DOHH2 (cell line): ENCODE measurements at regions not wholly inside any gene's neighbourhood (a gene's known extent, or its start where the extent isn't known, plus 50 kb on each side); places are given as distances from the start of the nearest gene placed in this dataset.

Experiments
- H3F3A ChIP-seq: fragments of 200-600 bp; sonication (generic), shearing (Covaris generic); 2 replicates; pipeline ENCODE4 v1.6.0; 2016; ENCODE audit warnings: antibody characterized with exemption, mild to moderate bottlenecking; ENCODE audit not compliant: control insufficient read depth, insufficient read depth
- H3K27ac ChIP-seq: fragments of 200-600 bp; sonication (generic); 2 replicates; pipeline ENCODE4 v1.5.1; 2014; ENCODE audit warnings: low read depth, mild to moderate bottlenecking, low read length, moderate library complexity
- H3K27me3 ChIP-seq: fragments of 200-600 bp; sonication (generic); 2 replicates; pipeline ENCODE4 v1.6.1; 2014; ENCODE audit warnings: mild to moderate bottlenecking, low read length, mixed read lengths; ENCODE audit not compliant: control insufficient read depth
- H3K36me3 ChIP-seq: fragments of 200-600 bp; sonication (generic); 2 replicates; pipeline ENCODE4 v1.6.1; 2014; ENCODE audit warnings: mild to moderate bottlenecking, low read length, moderate library complexity, mixed read lengths; ENCODE audit not compliant: control insufficient read depth
- H3K4me1 ChIP-seq: fragments of 200-600 bp; sonication (generic); 2 replicates; pipeline ENCODE4 v1.6.1; 2014; ENCODE audit warnings: mild to moderate bottlenecking, low read length, mixed read lengths; ENCODE audit not compliant: control insufficient read depth
- H3K4me2 ChIP-seq: fragments of 200-600 bp; sonication (generic); 2 replicates; pipeline ENCODE4 v1.6.0; 2014; ENCODE audit warnings: mild to moderate bottlenecking, low read length, moderate library complexity
- H3K4me3 ChIP-seq: fragments of 200-600 bp; sonication (generic); 2 replicates; pipeline ENCODE4 v1.5.1; 2014; ENCODE audit warnings: mild to moderate bottlenecking, low read length, mixed read lengths
- H3K79me2 ChIP-seq: fragments of 200-600 bp; sonication (generic); 2 replicates; pipeline ENCODE4 v1.6.1; 2014; ENCODE audit warnings: mild to moderate bottlenecking, low read length, mixed read lengths; ENCODE audit not compliant: control insufficient read depth
- H3K9me2 ChIP-seq: fragments of 200-600 bp; sonication (generic); replicated peaks from 2 replicates; pipeline ENCODE4 v1.6.1; 2014; ENCODE audit warnings: mild to moderate bottlenecking, low read length, mixed read lengths; ENCODE audit not compliant: control insufficient read depth
- H3K9me3 ChIP-seq: fragments of 200-600 bp; sonication (generic); 2 replicates; pipeline ENCODE4 v1.6.1; 2014; ENCODE audit warnings: antibody characterized with exemption, low read length, mixed read lengths; ENCODE audit not compliant: control insufficient read depth, insufficient read depth
- H4K20me1 ChIP-seq: fragments of 200-600 bp; sonication (generic); 2 replicates; pipeline ENCODE4 v1.6.0; 2014; ENCODE audit warnings: low read depth, mild to moderate bottlenecking, antibody characterized with exemption, low read length, moderate library complexity; ENCODE audit not compliant: control insufficient read depth, insufficient read depth
- CTCF ChIP-seq: fragments of 200-600 bp; sonication (generic); IDR thresholded peaks from one replicate; pipeline ENCODE4 v1.5.1; 2014; ENCODE audit warnings: antibody characterized with exemption, mild to moderate bottlenecking, low read depth, low read length; ENCODE audit not compliant: poor library complexity, severe bottlenecking
- EZH2phosphoT487 ChIP-seq: fragments of 200-600 bp; sonication (generic); IDR thresholded peaks from 2 replicates; pipeline ENCODE4 v1.6.1; 2017; ENCODE audit warnings: borderline replicate concordance, mild to moderate bottlenecking, antibody characterized with exemption, low read length, moderate library complexity, mixed read lengths

GRCh38 chr4:3371033-3372001, 70.5 kb upstream of the HGFAC start:
- Histone ChIP-seq H3K36me3 (no peaks in the 10 kb centered on the region), H3K27ac (no peak overlapping the region), H3K4me2 (no peak overlapping the region), H3K79me2 (no peaks in the 10 kb centered on the region), H3K9me2 (no peaks in the 10 kb centered on the region), H3F3A (no peaks in the 10 kb centered on the region), H3K4me3 (no peak overlapping the region), H3K4me1 (peaks cover 11% of the 10 kb centered on the region), H3K9me3 (no peaks in the 10 kb centered on the region), H3K27me3 (peaks cover 26% of the 10 kb centered on the region), H4K20me1 (no peaks in the 10 kb centered on the region)
- TF ChIP-seq CTCF, result no peak
- TF ChIP-seq EZH2phosphoT487, result no peak

- H3K27ac ChIP-seq, result no peak overlapping the region
- TF ChIP-seq CTCF, result no peak
- no peak for TF ChIP-seq EZH2phosphoT487
- peaks cover 11% of the 10 kb centered on the region for H3K4me1 ChIP-seq
- H4K20me1 ChIP-seq, result no peaks in the 10 kb centered on the region
- no peaks in the 10 kb centered on the region for H3K9me2 ChIP-seq
- H3K36me3 ChIP-seq, result no peaks in the 10 kb centered on the region
- H3K4me3 ChIP-seq, result no peak overlapping the region
- H3F3A ChIP-seq, result no peaks in the 10 kb centered on the region
- no peaks in the 10 kb centered on the region for H3K79me2 ChIP-seq
- no peaks in the 10 kb centered on the region for H3K9me3 ChIP-seq
- H3K4me2 ChIP-seq, result no peak overlapping the region
- peaks cover 26% of the 10 kb centered on the region for H3K27me3 ChIP-seq
Measured at GRCh38 chr4:3372264-3372932, 69.4 kb upstream of the HGFAC start.

- no peaks in the 10 kb centered on the region for H3F3A ChIP-seq
- H3K27ac ChIP-seq, result no peak overlapping the region
- peaks cover 11% of the 10 kb centered on the region for H3K4me1 ChIP-seq
- no peaks in the 10 kb centered on the region for H3K9me3 ChIP-seq
- H3K4me2 ChIP-seq, result peak overlapping the region; percentile 26; the same call in 1 of the 2 replicates
- H3K4me3 ChIP-seq, result no peak overlapping the region
- H3K36me3 ChIP-seq, result no peaks in the 10 kb centered on the region
- no peaks in the 10 kb centered on the region for H3K79me2 ChIP-seq
- peaks cover 26% of the 10 kb centered on the region for H3K27me3 ChIP-seq
- TF ChIP-seq EZH2phosphoT487 (no peak), CTCF (peak; percentile 21)
- no peaks in the 10 kb centered on the region for H3K9me2 ChIP-seq
- no peaks in the 10 kb centered on the region for H4K20me1 ChIP-seq
Measured at GRCh38 chr4:3372933-3373465, 68.8 kb upstream of the HGFAC start.
